OCI-LY1 (cell line): ENCODE measurements at regions not wholly inside any gene's neighbourhood (a gene's known extent, or its start where the extent isn't known, plus 50 kb on each side); places are given as distances from the start of the nearest gene placed in this dataset.

Experiments
- H2AFZ ChIP-seq: fragments of 200-600 bp; sonication (generic), shearing (Covaris generic); 2 replicates; pipeline ENCODE4 v1.6.0; 2014; ENCODE audit warnings: antibody characterized with exemption, mild to moderate bottlenecking, low read length
- H3F3A ChIP-seq: fragments of 200-600 bp; sonication (generic), shearing (Covaris generic); 2 replicates; pipeline ENCODE4 v1.6.0; 2014; ENCODE audit warnings: mild to moderate bottlenecking, antibody characterized with exemption, low read length, moderate library complexity; ENCODE audit not compliant: insufficient read depth
- H3K27ac ChIP-seq: fragments of 200-600 bp; sonication (generic); 2 replicates; pipeline ENCODE4 v1.5.1; 2014; ENCODE audit warnings: low read length, mixed run types, mild to moderate bottlenecking, low read depth; ENCODE audit not compliant: poor library complexity, severe bottlenecking
- H3K27me3 ChIP-seq: fragments of 200-600 bp; sonication (generic); 2 replicates; pipeline ENCODE4 v1.6.0; 2014; ENCODE audit warnings: antibody characterized with exemption, mild to moderate bottlenecking, low read length, moderate library complexity; ENCODE audit not compliant: insufficient read depth
- H3K36me3 ChIP-seq: fragments of 200-600 bp; sonication (generic); 2 replicates; pipeline ENCODE4 v1.6.1; 2014; ENCODE audit warnings: mild to moderate bottlenecking, antibody characterized with exemption, low read length, moderate library complexity, mixed read lengths; ENCODE audit not compliant: insufficient read depth
- H3K4me1 ChIP-seq: fragments of 200-600 bp; sonication (generic); 2 replicates; pipeline ENCODE4 v1.5.1; 2014; ENCODE audit warnings: mild to moderate bottlenecking, low read length, moderate library complexity; ENCODE audit not compliant: insufficient read depth, severe bottlenecking
- H3K4me2 ChIP-seq: fragments of 200-600 bp; sonication (generic), shearing (Covaris generic); 2 replicates; pipeline ENCODE4 v1.6.1; 2014; ENCODE audit warnings: low read length
- H3K4me3 ChIP-seq: fragments of 200-600 bp; sonication (generic); 2 replicates; pipeline ENCODE4 v1.5.1; 2014; ENCODE audit warnings: low read length, low read depth, mild to moderate bottlenecking, mixed read lengths; ENCODE audit not compliant: poor library complexity, severe bottlenecking
- H3K79me2 ChIP-seq: fragments of 200-600 bp; shearing (Covaris generic); 2 replicates; pipeline ENCODE4 v1.6.1; 2016; ENCODE audit warnings: mixed run types, low read length, mixed read lengths; ENCODE audit not compliant: insufficient read depth
- H3K9ac ChIP-seq: fragments of 200-600 bp; sonication (generic), shearing (Covaris generic); 2 replicates; pipeline ENCODE4 v1.6.1; 2014; ENCODE audit warnings: mild to moderate bottlenecking, low read length, mixed read lengths
- H3K9me2 ChIP-seq: fragments of 200-600 bp; sonication (generic), shearing (Covaris generic); 2 replicates; pipeline ENCODE4 v1.6.1; 2014; ENCODE audit warnings: low read depth, mild to moderate bottlenecking, low read length, mixed read lengths
- H3K9me3 ChIP-seq: fragments of 200-600 bp; shearing (Covaris generic); 2 replicates; pipeline ENCODE4 v1.6.1; 2014; ENCODE audit warnings: low read length, mixed read lengths
- H4K20me1 ChIP-seq: fragments of 200-600 bp; sonication (generic), shearing (Covaris generic); 2 replicates; pipeline ENCODE4 v1.6.0; 2016; ENCODE audit warnings: mild to moderate bottlenecking, low read length; ENCODE audit not compliant: insufficient read depth
- EZH2 ChIP-seq: fragments of 200-600 bp; sonication (generic), shearing (Covaris generic); IDR thresholded peaks from 2 replicates; pipeline ENCODE4 v1.8.0; 2017; ENCODE audit warnings: borderline replicate concordance, mixed run types, mild to moderate bottlenecking, antibody characterized with exemption, low read length, moderate library complexity, mixed read lengths
- TF ChIP-seq, protein P1 (sequence below): fragments of 200-600 bp; sonication (generic), shearing (Covaris generic); IDR thresholded peaks from 2 replicates; pipeline ENCODE4 v1.5.1; 2017; ENCODE audit warnings: mild to moderate bottlenecking, antibody characterized with exemption, low read length, moderate library complexity, mixed read lengths

- Histone ChIP-seq H3K4me2 (no peak overlapping the region), H3K9ac (no peak overlapping the region), H3K27me3 (no peaks in the 10 kb centered on the region), H3K79me2 (no peaks in the 10 kb centered on the region), H3K9me2 (no peaks in the 10 kb centered on the region), H4K20me1 (no peaks in the 10 kb centered on the region), H3K36me3 (no peaks in the 10 kb centered on the region), H3K4me3 (no peak overlapping the region), H3K4me1 (no peaks in the 10 kb centered on the region), H3K9me3 (no peaks in the 10 kb centered on the region), H2AFZ (no peak overlapping the region), H3K27ac (no peak overlapping the region), H3F3A (no peaks in the 10 kb centered on the region)
- TF ChIP-seq, protein P1, sequence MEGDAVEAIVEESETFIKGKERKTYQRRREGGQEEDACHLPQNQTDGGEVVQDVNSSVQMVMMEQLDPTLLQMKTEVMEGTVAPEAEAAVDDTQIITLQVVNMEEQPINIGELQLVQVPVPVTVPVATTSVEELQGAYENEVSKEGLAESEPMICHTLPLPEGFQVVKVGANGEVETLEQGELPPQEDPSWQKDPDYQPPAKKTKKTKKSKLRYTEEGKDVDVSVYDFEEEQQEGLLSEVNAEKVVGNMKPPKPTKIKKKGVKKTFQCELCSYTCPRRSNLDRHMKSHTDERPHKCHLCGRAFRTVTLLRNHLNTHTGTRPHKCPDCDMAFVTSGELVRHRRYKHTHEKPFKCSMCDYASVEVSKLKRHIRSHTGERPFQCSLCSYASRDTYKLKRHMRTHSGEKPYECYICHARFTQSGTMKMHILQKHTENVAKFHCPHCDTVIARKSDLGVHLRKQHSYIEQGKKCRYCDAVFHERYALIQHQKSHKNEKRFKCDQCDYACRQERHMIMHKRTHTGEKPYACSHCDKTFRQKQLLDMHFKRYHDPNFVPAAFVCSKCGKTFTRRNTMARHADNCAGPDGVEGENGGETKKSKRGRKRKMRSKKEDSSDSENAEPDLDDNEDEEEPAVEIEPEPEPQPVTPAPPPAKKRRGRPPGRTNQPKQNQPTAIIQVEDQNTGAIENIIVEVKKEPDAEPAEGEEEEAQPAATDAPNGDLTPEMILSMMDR = no peak
- no peak for TF ChIP-seq EZH2
Observed at GRCh38 chr14:97410667-97411620, 613.8 kb downstream of the VRK1 start.

DNA sequence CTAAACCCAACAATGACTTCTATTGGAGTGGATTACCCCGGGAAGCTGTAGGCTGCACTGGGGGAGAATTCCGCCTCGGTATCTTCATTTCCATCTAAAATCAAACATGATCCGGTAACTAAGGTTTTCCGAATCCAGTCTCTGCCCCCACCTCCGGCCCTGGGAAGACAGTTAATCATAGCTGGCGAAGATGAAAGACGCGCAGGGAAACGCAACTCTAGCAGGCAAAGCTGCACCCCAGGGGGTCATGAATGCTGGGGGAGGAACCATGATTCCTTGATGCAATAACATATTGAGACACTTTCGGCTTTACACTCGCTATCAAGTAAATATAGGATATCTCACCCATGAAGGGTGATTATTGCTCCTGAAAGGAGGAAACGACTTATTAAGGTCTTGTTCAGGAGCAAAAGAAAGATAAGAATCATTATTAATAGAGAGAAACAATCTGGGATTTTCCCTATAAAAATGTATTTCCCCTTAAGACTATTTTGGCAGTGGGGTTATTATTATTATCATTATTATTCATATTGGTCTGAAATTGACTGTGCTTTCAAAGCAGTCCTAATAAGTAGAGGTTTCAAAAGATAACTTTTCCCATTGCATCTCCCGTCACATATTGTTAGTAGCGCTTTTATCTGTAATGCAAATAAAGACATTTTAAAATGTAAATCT lies 614.9 kb downstream of the VRK1 start:
- Histone ChIP-seq H3K36me3 (no peaks in the 10 kb centered on the region), H3K9me2 (no peaks in the 10 kb centered on the region), H3K27me3 (no peaks in the 10 kb centered on the region), H3K9me3 (no peaks in the 10 kb centered on the region), H4K20me1 (no peaks in the 10 kb centered on the region), H2AFZ (no peak overlapping the region), H3K4me2 (no peak overlapping the region), H3K4me1 (no peaks in the 10 kb centered on the region), H3F3A (no peaks in the 10 kb centered on the region), H3K9ac (no peak overlapping the region), H3K27ac (no peak overlapping the region), H3K79me2 (no peaks in the 10 kb centered on the region), H3K4me3 (no peak overlapping the region)
- TF ChIP-seq, protein P1 = no peak
- no peak for TF ChIP-seq EZH2

DNA sequence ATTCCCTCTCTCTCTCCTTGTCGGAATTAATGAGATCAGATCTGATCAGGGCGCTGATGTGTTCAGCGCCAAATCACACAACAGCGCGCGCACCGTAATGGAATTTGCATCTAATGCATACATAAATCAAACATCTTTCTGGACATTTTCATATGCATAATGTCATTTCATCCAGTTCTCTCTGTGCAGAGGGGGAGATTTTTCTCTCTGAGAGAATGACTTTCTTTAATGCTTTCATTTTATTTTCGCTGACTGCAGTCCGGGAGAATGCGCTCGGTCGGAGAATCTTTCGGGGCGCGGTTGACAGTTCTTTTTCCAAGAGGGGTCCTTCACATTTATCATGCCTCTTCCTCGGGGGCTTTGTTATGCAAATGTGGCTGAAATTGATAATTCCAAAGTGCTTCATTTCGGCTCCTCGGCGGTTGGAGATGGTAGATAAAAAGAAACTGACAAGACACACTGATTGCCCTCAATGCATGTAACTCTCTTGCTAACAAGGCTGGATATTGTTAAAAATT lies 615.9 kb downstream of the VRK1 start:
- H2AFZ ChIP-seq = no peak overlapping the region
- H3K9me2 ChIP-seq = no peaks in the 10 kb centered on the region
- H3K4me1 ChIP-seq = no peaks in the 10 kb centered on the region
- no peak overlapping the region for H3K27ac ChIP-seq
- no peaks in the 10 kb centered on the region for H3K79me2 ChIP-seq
- H3F3A ChIP-seq = no peaks in the 10 kb centered on the region
- H3K9ac ChIP-seq = no peak overlapping the region
- H3K9me3 ChIP-seq = no peaks in the 10 kb centered on the region
- H4K20me1 ChIP-seq = no peaks in the 10 kb centered on the region
- H3K36me3 ChIP-seq = no peaks in the 10 kb centered on the region
- H3K4me2 ChIP-seq = no peak overlapping the region
- H3K27me3 ChIP-seq = no peaks in the 10 kb centered on the region
- H3K4me3 ChIP-seq = no peak overlapping the region
- no peak for TF ChIP-seq EZH2
- TF ChIP-seq, protein P1 = no peak
